Activated B cell treated with CpG ODN at 0.5 μM for 24 hours (primary cell): ENCODE measurements at regions not wholly inside any gene's neighbourhood (a gene's known extent, or its start where the extent isn't known, plus 50 kb on each side); places are given as distances from the start of the nearest gene placed in this dataset.

Experiments
- ATAC-seq: fragments of 200-7000 bp; cut with Tn5 transposase; one replicate; pipeline ENCODE4 v1.10.0; 2021; ENCODE audit warnings: low read depth, mild to moderate bottlenecking, moderate library complexity
- CTCF ChIA-PET: fragments of 350-600 bp; sonication (Branson Sonifier 250); formaldehyde crosslinking; loops from one replicate; lab custom pipeline; 2021; ENCODE audit warnings: antibody characterized with exemption; lab: Charles Lee
- POLR2A ChIA-PET: fragments of 350-600 bp; sonication (Branson Sonifier 250); formaldehyde crosslinking; loops from one replicate; lab custom pipeline; 2021; ENCODE audit warnings: antibody characterized with exemption; lab: Charles Lee
- DNase-seq: peaks from one replicate; pipeline ENCODE4 v3.0.0; 2022
- H3K27ac Mint-ChIP-seq: one replicate; pipeline ENCODE4 v1.8.0; 2020; ENCODE audit warnings: mixed read lengths
- H3K27me3 Mint-ChIP-seq: one replicate; pipeline ENCODE4 v1.8.0; 2021; ENCODE audit warnings: mixed read lengths
- H3K36me3 Mint-ChIP-seq: one replicate; pipeline ENCODE4 v1.8.0; 2021; ENCODE audit warnings: low read depth, mixed read lengths
- H3K4me1 Mint-ChIP-seq: one replicate; pipeline ENCODE4 v1.8.0; 2021; ENCODE audit warnings: mixed read lengths
- H3K4me3 Mint-ChIP-seq: one replicate; pipeline ENCODE4 v1.8.0; 2020; ENCODE audit warnings: mild to moderate bottlenecking, mixed read lengths
- H3K9me3 Mint-ChIP-seq: one replicate; pipeline ENCODE4 v1.8.0; 2020; ENCODE audit warnings: mixed read lengths
- CTCF ChIP-seq: fragments of 200-600 bp; IDR thresholded peaks from one replicate; pipeline ENCODE4 v1.8.0; 2022; ENCODE audit warnings: antibody characterized with exemption, mild to moderate bottlenecking
- intact Hi-C: fragments of 100-400 bp; cut with micrococcal nuclease; formaldehyde crosslinking; loops from one replicate; pipeline ENCODE4 v1.15.1; 2024

GRCh38 chr11:131109257-131109656, 193.0 kb upstream of the SNX19 start:
- ChIA-PET POLR2A (no interaction called here), CTCF (no interaction called here)
- no peak for DNase-seq
- intact Hi-C loops = no loop called here
- Mint-ChIP-seq H3K4me3 (no peak overlapping the region), H3K36me3 (no peaks in the 10 kb centered on the region), H3K9me3 (no peaks in the 10 kb centered on the region), H3K27ac (no peak overlapping the region), H3K27me3 (no peaks in the 10 kb centered on the region), H3K4me1 (no peaks in the 10 kb centered on the region)
- TF ChIP-seq CTCF = no peak
- ATAC-seq = no peak

DNA sequence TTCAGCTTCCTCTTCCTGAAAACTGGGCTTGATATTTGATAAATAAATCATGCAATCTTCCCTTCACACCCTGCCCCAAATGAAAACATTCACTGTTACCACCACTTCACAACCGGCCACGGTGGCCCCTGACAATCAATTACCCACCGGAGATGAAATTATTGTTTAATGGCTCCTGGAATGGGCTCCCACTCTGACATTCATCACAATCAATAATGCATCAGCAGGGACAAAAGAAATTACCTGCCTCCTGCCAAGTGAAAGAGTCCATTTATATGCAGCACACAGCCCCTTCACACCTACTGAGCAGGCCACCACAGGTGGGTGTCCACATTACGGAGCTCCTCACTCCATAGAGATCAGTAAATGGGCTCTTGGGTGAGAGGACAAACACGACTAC, 193.5 kb upstream of the SNX19 start:
- no peak for TF ChIP-seq CTCF
- intact Hi-C loops = no loop called here
- no peak overlapping the region for H3K4me3 Mint-ChIP-seq
- H3K36me3 Mint-ChIP-seq = no peaks in the 10 kb centered on the region
- POLR2A ChIA-PET = no interaction called here
- no peaks in the 10 kb centered on the region for H3K27me3 Mint-ChIP-seq
- H3K9me3 Mint-ChIP-seq = no peaks in the 10 kb centered on the region
- DNase-seq = no peak
- H3K4me1 Mint-ChIP-seq = no peaks in the 10 kb centered on the region
- CTCF ChIA-PET = no interaction called here
- ATAC-seq = no peak
- H3K27ac Mint-ChIP-seq = no peak overlapping the region

DNA sequence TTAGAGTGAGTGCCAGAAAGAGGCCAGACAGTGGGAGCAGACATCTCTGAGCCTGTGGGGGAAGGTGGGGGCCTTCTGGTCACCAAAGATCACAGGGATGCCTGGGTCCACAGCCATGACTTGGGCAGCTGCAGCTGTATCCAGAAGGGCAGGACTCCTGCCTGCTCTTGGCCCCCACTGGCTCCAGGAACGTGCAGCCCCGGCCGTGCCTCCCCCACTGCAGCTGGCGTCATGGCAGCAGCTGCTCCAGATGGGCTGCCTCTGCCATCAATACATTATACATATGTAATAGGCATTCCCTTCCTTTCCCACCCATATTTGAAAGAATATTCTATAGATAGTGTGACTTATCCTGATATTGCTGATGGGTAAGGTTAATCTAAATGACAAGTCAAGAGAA, 195.5 kb upstream of the SNX19 start:
- ATAC-seq = no peak
- Mint-ChIP-seq H3K4me3 (no peak overlapping the region), H3K9me3 (no peaks in the 10 kb centered on the region), H3K36me3 (no peaks in the 10 kb centered on the region), H3K27me3 (no peaks in the 10 kb centered on the region), H3K27ac (no peak overlapping the region), H3K4me1 (no peaks in the 10 kb centered on the region)
- CTCF ChIA-PET = no interaction called here
- DNase-seq = no peak
- POLR2A ChIA-PET = no interaction called here
- no peak for TF ChIP-seq CTCF
- intact Hi-C loops = no loop called here

DNA sequence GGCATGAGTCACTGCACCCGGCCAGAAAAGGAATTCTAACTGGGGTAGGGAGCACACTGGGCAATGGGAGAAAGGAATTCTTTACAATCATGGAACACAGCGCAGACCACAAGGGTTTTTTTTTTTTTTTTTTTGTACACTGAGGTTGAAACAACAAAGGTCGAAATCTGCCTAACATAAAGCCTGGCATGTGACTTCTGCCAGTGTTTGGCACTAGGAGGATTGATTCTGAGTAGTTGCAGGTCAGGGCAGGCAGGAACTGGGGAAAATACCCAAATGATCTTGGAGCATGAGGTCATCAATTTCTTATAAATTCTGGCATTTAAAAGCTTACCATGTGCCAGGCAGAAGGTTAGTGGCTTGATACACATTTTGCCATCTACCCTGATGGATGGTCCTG, 202.0 kb upstream of the SNX19 start:
- no peaks in the 10 kb centered on the region for H3K4me1 Mint-ChIP-seq
- no peaks in the 10 kb centered on the region for H3K9me3 Mint-ChIP-seq
- no peak overlapping the region for H3K27ac Mint-ChIP-seq
- DNase-seq (no peak), ATAC-seq (no peak)
- POLR2A ChIA-PET = no interaction called here
- intact Hi-C loops = no loop called here
- H3K36me3 Mint-ChIP-seq = no peaks in the 10 kb centered on the region
- TF ChIP-seq CTCF = no peak
- CTCF ChIA-PET = no interaction called here
- no peaks in the 10 kb centered on the region for H3K27me3 Mint-ChIP-seq
- no peak overlapping the region for H3K4me3 Mint-ChIP-seq

DNA sequence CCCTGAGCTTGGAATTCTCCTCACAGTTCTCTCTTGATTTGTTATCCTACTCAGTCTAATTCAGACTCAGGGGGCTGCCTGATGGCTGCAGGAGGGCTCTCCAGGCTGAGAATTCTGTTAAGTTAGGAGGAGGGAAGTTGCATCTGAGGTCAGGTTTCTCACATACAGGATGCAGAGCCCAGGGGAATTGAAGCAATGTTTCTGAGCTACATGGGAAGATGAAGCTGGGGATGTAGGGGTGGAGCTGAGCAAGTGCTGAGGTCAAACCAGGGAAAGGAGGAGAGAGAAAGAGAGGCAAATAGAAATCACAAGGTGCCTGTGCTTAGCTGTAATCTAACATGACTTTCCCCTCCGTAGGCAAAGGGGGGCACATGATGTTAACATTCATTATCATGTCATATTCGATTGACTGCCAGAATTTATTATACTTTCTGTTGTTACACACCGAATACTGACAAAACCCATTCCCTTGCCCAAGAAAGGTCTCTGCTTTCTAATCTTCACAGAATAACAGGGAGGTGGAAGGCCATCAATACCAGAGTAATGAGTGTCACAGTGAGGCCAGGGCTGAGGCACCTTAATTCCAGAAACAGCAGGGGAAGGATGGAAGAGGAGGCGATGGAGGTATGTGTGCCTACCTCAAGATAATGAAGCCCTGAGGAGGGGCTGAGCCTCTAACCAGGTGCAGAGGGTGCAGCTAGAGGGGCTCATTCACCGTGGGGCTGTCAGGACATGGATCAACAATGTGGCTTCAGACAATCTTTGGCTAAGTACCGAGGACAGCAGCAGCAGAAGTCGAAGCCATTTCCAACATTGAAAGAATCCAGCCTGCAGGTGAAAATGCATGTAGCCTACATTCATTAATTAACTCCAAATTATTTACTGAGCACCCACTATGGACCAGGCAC, 205.4 kb upstream of the SNX19 start:
- TF ChIP-seq CTCF = no peak
- CTCF ChIA-PET = no interaction called here
- peaks cover 16% of the 10 kb centered on the region for H3K9me3 Mint-ChIP-seq
- DNase-seq (no peak), ATAC-seq (no peak)
- no peaks in the 10 kb centered on the region for H3K36me3 Mint-ChIP-seq
- no peak overlapping the region for H3K27ac Mint-ChIP-seq
- H3K4me3 Mint-ChIP-seq = no peak overlapping the region
- POLR2A ChIA-PET = no interaction called here
- H3K4me1 Mint-ChIP-seq = no peaks in the 10 kb centered on the region
- intact Hi-C loops = no loop called here
- H3K27me3 Mint-ChIP-seq = no peaks in the 10 kb centered on the region
